ENCODE measurements at regions not wholly inside any gene's neighbourhood (a gene's known extent, or its start where the extent isn't known, plus 50 kb on each side); places are given as distances from the start of the nearest gene placed in this dataset.
A peak's percentile ranks its signal among the peaks of the same experiment; 100 is the strongest.

GRCh38 chr22:48702573-48703264 is 1125.0 kb downstream of the BRD1 start (continued):
- no peak for TF ChIP-seq E2F1 (CRISPR knock-in tag; IDR thresholded peaks at IDR 0.05)
- no peak for TF ChIP-seq ZBTB37 (CRISPR knock-in tag; IDR thresholded peaks at IDR 0.05)
- TF ChIP-seq ZMAT3 (CRISPR knock-in tag; conservative IDR thresholded peaks at IDR 0.05), result peak; percentile 59; the same call in 1 of the 2 replicates
- peak; percentile 57; the same call in 1 of the 2 replicates for TF ChIP-seq KDM1A (CRISPR knock-in tag; IDR thresholded peaks at IDR 0.05)
- TF ChIP-seq ISX (CRISPR knock-in tag; conservative IDR thresholded peaks at IDR 0.05), result no peak
- TF ChIP-seq, protein P1, sequence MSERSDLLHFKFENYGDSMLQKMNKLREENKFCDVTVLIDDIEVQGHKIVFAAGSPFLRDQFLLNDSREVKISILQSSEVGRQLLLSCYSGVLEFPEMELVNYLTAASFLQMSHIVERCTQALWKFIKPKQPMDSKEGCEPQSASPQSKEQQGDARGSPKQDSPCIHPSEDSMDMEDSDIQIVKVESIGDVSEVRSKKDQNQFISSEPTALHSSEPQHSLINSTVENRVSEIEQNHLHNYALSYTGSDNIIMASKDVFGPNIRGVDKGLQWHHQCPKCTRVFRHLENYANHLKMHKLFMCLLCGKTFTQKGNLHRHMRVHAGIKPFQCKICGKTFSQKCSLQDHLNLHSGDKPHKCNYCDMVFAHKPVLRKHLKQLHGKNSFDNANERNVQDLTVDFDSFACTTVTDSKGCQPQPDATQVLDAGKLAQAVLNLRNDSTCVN (CRISPR knock-in tag; IDR thresholded peaks at IDR 0.05; ENCODE audit: borderline replicate concordance), result 0 out of 2 replicates have a peak, but pooled peaks have one; percentile 43
- TF ChIP-seq HES4 (CRISPR knock-in tag; IDR thresholded peaks at IDR 0.05; ENCODE audit: borderline replicate concordance), result no peak
- no peak for TF ChIP-seq ZNF180 (CRISPR knock-in tag; IDR thresholded peaks at IDR 0.05; ENCODE audit: borderline replicate concordance, low read depth)
- TF ChIP-seq MAFF (IDR thresholded peaks at IDR 0.05; ENCODE audit: low read depth, low read length), result no peak
- TF ChIP-seq, protein P2, sequence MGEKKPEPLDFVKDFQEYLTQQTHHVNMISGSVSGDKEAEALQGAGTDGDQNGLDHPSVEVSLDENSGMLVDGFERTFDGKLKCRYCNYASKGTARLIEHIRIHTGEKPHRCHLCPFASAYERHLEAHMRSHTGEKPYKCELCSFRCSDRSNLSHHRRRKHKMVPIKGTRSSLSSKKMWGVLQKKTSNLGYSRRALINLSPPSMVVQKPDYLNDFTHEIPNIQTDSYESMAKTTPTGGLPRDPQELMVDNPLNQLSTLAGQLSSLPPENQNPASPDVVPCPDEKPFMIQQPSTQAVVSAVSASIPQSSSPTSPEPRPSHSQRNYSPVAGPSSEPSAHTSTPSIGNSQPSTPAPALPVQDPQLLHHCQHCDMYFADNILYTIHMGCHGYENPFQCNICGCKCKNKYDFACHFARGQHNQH (CRISPR knock-in tag; IDR thresholded peaks at IDR 0.05), result peak; percentile 91
- TF ChIP-seq POGK (CRISPR knock-in tag; conservative IDR thresholded peaks at IDR 0.05), result peak; percentile 74; the same call in 1 of the 2 replicates
- no peak for TF ChIP-seq HNRNPK (IDR thresholded peaks at IDR 0.05; ENCODE audit: low read depth, low read length, poor library complexity, severe bottlenecking)
- TF ChIP-seq RFX1 (IDR thresholded peaks at IDR 0.05), result no peak
- TF ChIP-seq MNT (IDR thresholded peaks at IDR 0.05), result peak; percentile 60; the same call in 1 of the 2 replicates
- TF ChIP-seq NR1H2 (CRISPR knock-in tag; IDR thresholded peaks at IDR 0.05; ENCODE audit: borderline replicate concordance, low read depth), result no peak
- peak; percentile 65; the same call in 1 of the 2 replicates for TF ChIP-seq SP5 (CRISPR knock-in tag; IDR thresholded peaks at IDR 0.05; ENCODE audit: borderline replicate concordance, low read depth)
- TF ChIP-seq SIN3A (IDR thresholded peaks at IDR 0.05; ENCODE audit: borderline replicate concordance, low read depth, low read length), result no peak
- TF ChIP-seq MEF2D (CRISPR knock-in tag; IDR thresholded peaks at IDR 0.05), result peak; percentile 66; the same call in 1 of the 2 replicates

Measured in HepG2 (cell line).